NOMO-1 (cell line): ENCODE measurements at regions not wholly inside any gene's neighbourhood (a gene's known extent, or its start where the extent isn't known, plus 50 kb on each side); places are given as distances from the start of the nearest gene placed in this dataset.
"Not testable (repeated sequence)": the region's sequence is repeated elsewhere in the genome, so short reads cannot be mapped to it uniquely, and the experiment has no call there.

ENCODE experiments used
- DNase-seq, 2 experiments: peaks; one replicate each; lab custom pipeline; 2025; ENCODE audit not compliant: unreplicated experiment in 2 of 2; lab: John Stamatoyannopoulos, UW

GRCh38 chrX:74181976-74182375, 122.0 kb upstream of the ZCCHC13 start:
- DNase-seq, result not testable (repeated sequence)

- no peak for DNase-seq
Observed at GRCh38 chrX:74180716-74181115, 123.3 kb upstream of the ZCCHC13 start.

GRCh38 chrX:74179990-74180389, 124.0 kb upstream of the ZCCHC13 start:
- DNase-seq, result no peak

- no peak for DNase-seq
Observed at GRCh38 chrX:74179499-74179898, 124.5 kb upstream of the ZCCHC13 start.

GRCh38 chrX:74179071-74179470, 124.9 kb upstream of the ZCCHC13 start:
- no peak for DNase-seq

GRCh38 chrX:74178536-74178935, 125.4 kb upstream of the ZCCHC13 start:
- DNase-seq, result no peak

- no peak for DNase-seq
Observed at GRCh38 chrX:74171465-74171864, 132.5 kb upstream of the ZCCHC13 start.

- no peak for DNase-seq
Observed at GRCh38 chrX:74162199-74162598, 141.8 kb upstream of the ZCCHC13 start.

- no peak for DNase-seq
Observed at GRCh38 chrX:74160816-74161215, 143.2 kb upstream of the ZCCHC13 start.

GRCh38 chrX:74160358-74160757, 143.6 kb upstream of the ZCCHC13 start:
- DNase-seq, result no peak

- DNase-seq, result no peak
Observed at GRCh38 chrX:74147439-74147838, 156.5 kb upstream of the ZCCHC13 start.

- no peak for DNase-seq
Observed at GRCh38 chrX:74138943-74139342, 165.0 kb upstream of the ZCCHC13 start.

- peak in 1 of 2 experiments; percentile 59 for DNase-seq
Observed at GRCh38 chrX:74133156-74133796, 170.7 kb upstream of the ZCCHC13 start.

- no peak for DNase-seq
Observed at GRCh38 chrX:74132280-74132679, 171.7 kb upstream of the ZCCHC13 start.

- peak in 1 of 2 experiments; percentile 11 for DNase-seq
Observed at GRCh38 chrX:74119016-74119910, 184.7 kb upstream of the ZCCHC13 start.

- no peak for DNase-seq
Observed at GRCh38 chrX:74117962-74118902, 185.7 kb upstream of the ZCCHC13 start.

- DNase-seq, result no peak
Observed at GRCh38 chrX:74111245-74111644, 192.7 kb upstream of the ZCCHC13 start.

- DNase-seq, result no peak
Observed at GRCh38 chrX:74107666-74108065, 196.3 kb upstream of the ZCCHC13 start.

GRCh38 chrX:74104356-74105015, 199.5 kb upstream of the ZCCHC13 start:
- DNase-seq, result no peak

- DNase-seq, result not testable (repeated sequence)
Observed at GRCh38 chrX:74098407-74098806, 205.6 kb upstream of the ZCCHC13 start.
